KBM-7 (cell line): ENCODE measurements at regions not wholly inside any gene's neighbourhood (a gene's known extent, or its start where the extent isn't known, plus 50 kb on each side); places are given as distances from the start of the nearest gene placed in this dataset.
"Not testable (repeated sequence)": the region's sequence is repeated elsewhere in the genome, so short reads cannot be mapped to it uniquely, and the experiment has no call there.

Source experiments
- DNase-seq: peaks from one replicate; pipeline ENCODE4 v3.0.0-alpha.2; 2015
- in situ Hi-C: fragments of 300-500 bp; cut with MboI; formaldehyde crosslinking; loops from 2 replicates; pipeline ENCODE4 v1.14.3; 2020; ENCODE audit warnings: low sequenced_read_pairs, low pct_unique_long_range_greater_than_20kb, mixed read lengths

DNA sequence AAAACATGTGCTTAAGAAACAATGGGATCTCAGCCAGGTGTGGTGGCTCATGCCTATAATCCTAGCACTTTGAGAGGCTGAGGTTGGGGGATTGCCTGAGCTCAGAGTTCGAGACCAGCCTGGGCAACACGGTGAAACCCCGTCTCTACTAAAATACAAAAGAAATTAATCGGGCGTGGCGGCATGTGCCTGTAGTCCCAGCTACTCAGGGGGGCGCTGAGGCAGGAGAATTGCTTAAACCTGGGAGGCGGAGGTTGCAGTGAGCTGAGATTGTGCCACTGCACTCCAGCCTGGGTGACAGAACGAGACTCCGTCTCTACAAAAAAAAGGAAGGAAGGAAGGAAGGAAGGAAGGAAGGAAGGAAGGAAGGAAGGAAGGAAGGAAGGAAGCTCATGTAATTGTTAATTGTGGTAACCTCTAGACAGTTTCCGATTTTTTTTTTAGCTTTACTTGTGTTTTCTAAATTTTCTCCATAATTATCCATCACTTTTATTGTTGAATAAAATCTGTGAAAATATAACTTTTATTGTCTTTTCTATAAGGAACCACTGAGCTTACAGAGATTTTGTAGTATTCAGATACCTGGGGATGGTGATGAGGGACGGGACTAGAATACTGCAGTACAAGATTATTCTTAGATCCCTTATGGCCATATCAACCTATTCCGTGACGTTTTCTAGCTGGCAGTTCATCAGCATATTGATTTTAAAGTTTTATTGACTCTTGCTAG lies 506.9 kb downstream of the NR2F2 start:
- in situ Hi-C loops, result no loop called here
- no peak for DNase-seq

DNA sequence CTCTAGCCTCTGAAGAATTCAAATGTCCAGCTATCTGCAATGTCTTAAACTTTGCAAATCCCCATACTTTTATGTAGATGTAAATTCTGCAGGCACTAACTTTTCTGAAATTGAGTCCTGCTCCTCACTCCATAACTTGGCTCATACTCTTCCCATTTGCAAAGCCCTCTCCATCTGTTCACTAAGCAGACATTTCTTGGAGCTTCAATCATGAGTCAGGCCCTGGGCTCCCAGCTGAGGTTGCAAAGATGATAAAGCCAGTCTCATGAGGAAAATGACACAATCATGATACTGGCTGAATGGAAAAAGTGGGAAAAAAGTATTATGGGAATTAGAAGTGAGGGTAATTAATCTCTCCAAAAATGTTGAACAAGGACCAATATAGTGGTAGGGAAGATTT lies 507.6 kb downstream of the NR2F2 start:
- DNase-seq, result no peak
- in situ Hi-C loops, result no loop called here

DNA sequence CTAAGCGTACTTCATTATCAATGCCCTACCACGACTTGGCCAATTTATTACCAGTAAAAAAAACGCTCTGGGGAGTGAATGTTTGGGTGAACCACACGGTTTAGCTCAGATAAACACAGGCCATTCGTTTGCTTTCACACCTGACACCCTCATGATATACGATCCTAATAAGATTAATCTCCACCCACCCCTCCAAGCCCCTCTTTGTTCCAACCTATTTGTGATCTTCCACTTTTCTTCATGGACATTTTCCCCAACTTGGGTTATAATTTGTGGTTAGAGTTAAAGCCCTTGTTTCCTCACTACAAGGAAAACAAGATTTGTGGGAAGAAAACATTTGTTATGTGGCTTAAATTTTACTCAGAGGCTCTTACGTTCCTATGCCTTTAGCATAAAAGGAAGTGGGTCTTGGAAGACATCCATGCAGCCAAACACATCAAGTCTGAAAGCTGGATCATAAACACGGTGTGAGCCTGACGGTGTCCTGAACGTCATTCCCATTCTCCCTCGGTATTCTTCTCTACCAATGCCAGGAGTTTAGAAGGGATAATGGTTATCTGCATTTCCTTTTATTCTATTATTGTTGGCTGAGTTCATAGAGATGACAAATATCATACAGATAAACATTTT lies 518.9 kb downstream of the NR2F2 start:
- no peak for DNase-seq
- in situ Hi-C loops, result no loop called here

DNA sequence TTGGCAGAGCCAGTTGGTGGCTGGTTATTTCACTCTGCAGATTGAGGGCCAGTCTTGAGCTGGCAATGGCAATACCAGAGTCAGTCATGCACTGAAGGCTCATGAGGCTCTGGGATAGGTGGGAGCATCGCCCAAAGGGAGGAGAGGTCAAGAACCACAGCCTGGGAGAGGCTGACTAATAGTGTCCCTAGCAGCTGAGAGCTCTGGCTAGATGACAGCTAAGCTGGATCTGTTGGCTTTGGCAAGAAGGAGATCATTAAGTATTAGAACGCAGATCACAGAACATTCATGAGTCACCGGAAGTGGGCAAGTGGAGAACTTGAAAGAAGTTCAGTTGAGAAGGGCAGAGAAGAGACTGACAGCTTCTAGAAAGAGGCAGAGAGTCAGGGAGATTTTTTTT lies 521.1 kb downstream of the NR2F2 start:
- in situ Hi-C loops, result no loop called here
- no peak for DNase-seq

DNA sequence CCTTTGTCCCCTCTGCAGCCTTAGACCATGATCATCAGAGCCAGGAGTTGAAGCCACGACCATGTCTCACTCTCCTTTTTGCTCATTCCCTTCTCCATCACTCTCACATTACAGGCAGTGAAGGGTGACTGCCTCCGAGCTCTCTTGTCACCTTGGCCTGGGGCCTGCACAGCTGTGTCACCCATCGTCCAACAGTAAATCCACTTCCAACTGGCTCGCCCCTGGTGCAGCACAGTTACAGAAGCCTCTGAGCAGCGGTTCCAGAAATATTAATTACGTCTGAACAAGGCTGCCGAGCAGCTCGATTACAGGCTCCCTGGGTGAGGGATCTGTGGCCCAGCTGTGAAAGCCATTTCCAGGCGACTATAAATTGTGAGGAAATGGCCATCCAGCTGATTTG lies 528.2 kb downstream of the NR2F2 start:
- in situ Hi-C loops, result no loop called here
- DNase-seq, result no peak

DNA sequence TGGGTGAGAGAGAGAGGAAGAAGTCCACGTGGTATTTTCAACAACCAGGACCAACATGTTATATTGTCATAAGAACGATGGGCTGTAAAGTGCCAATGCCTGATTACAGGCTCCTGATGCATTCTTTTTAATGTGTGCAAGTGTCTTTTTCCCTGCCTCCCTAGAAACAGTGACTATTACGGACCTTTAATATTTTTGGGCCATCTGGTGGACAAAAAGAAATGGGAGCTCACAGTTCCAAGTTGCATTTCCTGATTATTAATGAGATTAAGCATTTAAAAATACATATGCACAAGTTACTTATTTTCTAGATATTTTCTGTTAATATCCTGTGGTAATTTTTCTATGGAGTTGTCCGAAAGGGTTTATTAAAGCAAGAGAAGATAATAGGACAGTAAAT lies 530.2 kb downstream of the NR2F2 start:
- in situ Hi-C loops, result no loop called here
- no peak for DNase-seq

DNA sequence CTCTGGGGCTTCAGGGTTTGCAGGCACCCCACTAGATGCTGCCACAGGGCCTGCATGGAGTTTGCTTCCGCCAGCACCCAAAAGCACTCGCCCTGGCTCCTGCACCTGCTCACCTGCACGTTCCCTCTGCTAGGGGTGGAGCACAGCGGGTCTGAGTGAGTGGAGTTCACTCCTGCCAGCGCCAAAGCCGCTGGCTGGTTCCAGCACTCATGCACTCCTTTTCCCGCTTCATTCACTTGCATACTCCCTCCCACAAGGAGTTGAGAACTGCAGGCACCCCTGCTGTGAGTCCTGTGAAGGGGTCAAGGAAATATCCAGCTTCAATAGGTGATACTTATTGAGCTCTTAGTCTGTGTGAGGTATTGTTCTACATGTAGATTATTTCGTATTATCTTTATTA lies 537.5 kb downstream of the NR2F2 start:
- DNase-seq, result no peak
- in situ Hi-C loops, result no loop called here

DNA sequence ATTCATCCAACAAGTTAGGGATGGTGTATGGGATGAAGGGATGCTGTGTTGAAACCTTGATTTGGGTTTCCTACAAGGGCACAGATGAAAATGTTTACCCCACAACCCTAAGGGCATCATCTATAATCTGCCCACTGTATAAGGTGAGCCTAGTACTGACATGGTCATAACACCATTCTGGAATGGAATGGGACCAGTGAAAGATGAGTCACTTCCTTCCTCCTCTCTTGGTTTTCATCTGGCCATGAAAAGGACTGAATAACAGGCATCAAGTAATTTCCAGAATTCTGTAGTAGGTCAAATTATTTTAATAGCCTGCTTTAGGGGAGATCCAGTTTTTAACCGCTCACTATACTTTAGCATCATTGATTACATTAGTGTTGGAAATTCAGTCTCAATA lies 538.6 kb downstream of the NR2F2 start:
- in situ Hi-C loops, result no loop called here
- DNase-seq, result no peak

DNA sequence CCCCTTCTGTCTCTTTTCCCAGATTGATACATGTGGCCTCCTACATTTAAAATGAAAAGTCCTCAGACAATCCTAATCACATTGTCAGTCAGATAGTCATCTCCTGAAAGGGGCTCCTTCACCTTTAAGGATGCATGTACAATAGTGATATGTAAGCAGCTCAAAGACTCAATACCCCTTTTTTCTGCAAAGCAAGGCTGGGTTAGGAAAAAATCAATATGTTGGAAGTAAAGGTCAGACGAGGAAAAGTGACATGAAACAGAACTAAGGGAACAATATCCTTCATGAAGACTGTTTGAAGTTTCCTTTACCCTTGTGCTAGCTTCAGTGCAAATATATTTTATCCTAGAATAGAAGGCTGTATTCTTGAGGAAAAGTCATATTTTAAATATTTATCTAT lies 539.3 kb downstream of the NR2F2 start:
- in situ Hi-C loops, result no loop called here
- DNase-seq, result no peak

DNA sequence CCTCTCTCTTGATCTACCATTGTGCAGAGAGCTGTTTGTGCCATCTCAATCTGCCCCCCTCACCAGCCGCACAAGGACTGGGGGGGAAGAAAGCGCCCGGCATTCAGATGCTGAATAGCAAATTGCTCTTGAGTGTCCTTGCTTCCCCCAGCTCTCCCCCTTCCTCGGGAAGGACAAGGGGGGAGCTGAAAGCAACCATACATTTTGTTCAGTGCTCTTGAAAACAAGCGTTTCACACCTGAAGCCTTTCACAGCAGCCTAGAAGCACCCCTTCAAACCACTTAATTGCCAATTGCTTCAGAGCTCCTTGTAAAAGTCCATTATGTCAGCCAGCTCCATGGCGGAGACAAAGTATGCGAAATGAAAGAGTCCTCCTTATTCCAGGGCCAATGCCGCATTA lies 540.1 kb downstream of the NR2F2 start:
- no peak for DNase-seq
- in situ Hi-C loops, result no loop called here

DNA sequence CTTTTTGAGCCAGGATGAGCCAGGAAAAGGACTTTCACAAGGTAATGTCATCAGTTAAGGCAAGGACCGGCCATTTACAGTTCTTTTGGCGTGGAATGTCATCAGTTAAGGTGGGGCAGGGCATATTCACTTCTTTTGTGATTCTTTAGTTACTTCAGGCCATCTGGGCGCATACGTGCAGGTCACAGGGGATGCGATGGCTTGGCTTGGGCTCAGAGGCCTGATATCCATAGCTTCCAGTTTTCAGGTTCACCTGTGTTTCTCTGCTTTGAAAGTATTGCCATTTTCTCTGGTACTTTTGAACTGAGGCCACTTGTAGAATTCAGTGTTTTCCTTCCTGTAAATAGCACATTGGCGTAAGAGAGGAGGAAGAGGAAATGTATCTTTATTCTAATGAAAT lies 546.9 kb downstream of the NR2F2 start:
- in situ Hi-C loops, result not testable (repeated sequence)

DNA sequence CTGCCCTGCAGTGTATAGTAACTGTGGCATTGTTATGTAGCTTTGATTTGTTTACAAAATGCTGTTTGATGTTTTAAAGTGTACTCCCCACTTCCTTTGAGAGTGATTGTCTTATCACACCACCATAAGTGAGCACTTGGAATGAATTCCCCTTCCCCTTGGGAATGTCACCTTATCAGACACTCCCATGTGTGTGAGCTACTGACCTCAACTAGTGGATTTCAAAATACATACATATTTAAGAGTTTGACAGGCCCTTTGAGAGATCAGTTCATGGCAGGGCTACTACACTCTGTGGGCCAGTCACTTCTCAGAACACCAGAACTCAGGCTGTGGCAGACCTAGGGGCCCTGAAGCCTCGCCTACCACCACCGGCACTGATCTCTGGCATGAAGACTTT lies 547.6 kb downstream of the NR2F2 start:
- DNase-seq, result no peak
- in situ Hi-C loops, result no loop called here

More for the DNA sequence above, 546.9 kb downstream of the NR2F2 start:
- DNase-seq, result not testable (repeated sequence)

DNA sequence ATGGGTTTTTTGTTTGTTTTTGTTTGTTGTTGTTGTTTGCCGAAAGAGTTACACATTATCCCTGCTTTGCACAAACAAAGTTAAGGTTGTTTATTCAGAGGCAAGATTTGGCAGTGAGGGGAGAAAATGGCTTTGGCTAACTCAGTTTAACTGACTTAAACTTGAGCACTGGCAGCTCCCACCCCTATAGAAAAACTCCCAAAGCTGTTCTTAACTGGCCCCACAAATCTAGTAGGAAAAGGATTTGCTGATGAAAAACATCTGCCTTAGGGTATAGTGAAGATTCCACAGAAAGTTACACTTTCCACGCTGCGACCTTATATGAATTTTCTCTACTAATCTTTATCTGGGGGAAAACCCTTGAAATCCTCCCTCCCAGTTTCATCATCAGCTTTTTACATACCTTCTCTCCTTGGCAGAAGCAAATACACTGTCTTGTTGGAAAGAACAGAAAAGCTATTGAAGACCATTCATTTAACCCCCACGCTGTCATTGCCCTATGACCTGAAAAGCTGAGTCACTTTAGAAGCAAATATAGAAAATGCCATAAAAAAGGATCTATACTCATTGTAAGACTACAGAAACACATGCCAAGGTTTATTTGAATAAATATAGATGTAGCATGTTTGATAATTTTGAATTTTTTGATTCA lies 551.7 kb downstream of the NR2F2 start:
- in situ Hi-C loops, result no loop called here

DNA sequence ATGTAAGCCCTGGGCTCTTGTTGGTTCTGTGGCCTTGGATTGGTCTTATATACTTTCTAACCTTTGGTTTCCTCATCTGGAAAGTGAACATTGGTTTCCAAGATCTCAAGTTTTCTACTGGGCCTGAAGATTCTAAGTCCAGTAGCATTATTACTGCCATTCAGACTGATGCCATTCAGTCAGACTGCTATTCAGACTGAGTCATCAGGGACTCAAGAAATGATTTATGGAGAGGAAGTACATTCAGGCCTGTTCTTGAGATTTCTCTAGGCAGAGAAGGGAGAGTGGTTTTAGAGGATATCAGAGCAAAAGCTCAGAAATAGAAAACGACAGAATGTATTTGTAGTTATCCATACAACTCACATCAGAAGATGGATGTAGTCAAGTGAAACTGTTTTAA lies 557.2 kb downstream of the NR2F2 start:
- DNase-seq, result no peak
- in situ Hi-C loops, result no loop called here

More for the DNA sequence above, 551.7 kb downstream of the NR2F2 start:
- DNase-seq, result no peak

DNA sequence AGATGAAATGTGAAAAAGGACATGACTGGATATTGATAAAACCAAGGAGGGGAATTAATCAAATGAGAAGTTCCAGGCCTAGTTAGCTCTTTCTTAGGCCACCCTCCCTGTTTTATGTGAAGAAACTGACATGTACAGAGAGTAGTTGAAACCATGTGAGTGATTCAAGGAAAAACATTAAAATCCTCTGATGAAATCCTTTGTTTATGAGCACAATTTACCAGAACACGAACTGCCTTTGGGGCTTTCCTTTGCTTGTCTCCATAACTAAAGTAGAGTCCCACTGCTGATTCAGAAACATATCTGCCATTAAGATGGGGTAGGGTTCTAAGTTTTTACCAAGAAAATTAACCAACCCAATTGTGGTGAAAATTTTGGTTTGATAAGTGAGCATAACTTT lies 558.3 kb downstream of the NR2F2 start:
- in situ Hi-C loops, result no loop called here
- no peak for DNase-seq

DNA sequence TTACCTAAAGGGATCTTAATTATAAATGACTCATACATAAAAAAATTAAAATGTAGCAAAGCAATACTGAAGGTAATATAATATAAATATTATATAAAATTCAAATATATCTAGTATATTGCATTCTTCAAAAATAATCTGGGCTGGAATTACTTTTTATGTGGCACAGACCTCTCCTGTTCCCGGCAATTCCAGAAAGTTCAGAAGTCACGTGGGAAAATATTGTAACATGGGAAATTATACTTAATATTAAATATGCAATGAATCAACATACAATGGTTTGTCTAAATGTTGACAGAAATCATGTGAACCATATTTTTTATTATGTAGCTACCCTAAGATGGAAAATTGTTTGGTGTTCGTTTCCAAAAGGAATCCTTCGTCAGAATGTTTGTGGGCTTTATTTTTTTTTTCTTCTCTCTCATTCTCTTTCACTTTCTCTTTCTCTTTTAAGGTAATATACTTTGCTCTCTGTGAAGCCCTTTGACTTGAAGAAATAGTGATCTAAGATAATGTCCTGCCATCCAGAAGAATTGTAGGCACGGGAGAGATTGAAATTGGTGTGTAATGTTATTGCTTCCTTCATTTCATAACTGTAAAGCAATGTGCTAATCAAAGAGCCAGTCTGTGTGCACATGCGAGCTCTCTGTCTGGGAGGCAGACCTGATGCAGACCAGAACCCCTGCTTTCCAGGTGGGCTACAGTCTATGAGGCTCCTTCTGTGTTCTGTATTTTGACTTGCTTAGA lies 559.4 kb downstream of the NR2F2 start:
- DNase-seq, result no peak
- in situ Hi-C loops, result no loop called here

DNA sequence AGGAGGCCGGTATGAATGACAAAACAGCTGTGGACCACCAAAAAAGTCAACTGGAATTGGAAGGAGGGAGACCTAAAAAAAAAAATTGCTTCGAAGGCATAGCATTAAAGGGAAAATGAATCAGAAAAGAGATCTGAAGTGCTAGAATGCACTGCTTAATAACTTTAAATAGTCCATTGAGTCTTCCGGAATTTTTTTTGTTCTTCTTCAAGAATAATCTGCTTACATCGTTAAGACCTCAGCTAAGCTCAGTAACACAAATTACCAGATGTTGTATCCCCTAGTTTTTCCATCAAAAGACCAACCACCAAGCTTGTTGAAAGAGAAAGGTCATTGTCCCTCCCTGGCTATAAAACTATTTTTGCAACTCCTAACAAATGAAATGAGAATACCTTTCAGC lies 560.5 kb downstream of the NR2F2 start:
- no peak for DNase-seq
- in situ Hi-C loops, result no loop called here

DNA sequence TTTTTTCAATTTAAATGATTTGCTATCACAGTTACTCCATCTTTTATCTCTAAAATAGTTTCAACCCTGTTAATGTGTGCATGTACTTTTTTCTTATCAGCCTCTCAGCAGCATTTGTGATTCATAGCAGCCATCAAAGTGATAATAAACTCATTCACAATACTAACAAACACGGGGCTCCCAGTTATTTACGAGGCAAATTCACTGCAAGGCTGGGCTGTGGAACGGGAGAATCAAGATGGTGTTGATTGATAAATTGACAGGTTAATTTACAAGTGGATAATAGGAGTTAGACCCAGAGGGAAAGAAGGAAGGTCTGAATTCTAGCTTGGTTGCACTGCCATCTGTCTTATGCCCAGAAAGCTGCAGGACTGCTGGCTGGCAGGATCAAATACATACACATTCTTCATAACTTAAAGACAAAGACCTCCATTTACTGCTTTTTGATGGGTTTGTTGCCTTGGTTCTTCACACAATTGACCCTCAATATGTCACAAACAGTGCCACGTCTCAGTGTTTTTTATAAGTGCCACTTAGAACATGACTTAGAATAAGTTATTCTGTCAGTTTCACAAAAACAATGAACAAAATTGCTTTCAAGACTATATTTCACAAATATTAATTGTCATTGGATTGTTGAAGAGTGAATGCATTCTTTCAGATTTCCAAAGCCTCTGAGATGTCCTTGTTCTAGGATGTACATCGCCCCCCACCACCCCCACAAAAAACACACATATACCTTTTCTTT lies 562.8 kb downstream of the NR2F2 start:
- peak; percentile 10 for DNase-seq
- in situ Hi-C loops, result no loop called here

DNA sequence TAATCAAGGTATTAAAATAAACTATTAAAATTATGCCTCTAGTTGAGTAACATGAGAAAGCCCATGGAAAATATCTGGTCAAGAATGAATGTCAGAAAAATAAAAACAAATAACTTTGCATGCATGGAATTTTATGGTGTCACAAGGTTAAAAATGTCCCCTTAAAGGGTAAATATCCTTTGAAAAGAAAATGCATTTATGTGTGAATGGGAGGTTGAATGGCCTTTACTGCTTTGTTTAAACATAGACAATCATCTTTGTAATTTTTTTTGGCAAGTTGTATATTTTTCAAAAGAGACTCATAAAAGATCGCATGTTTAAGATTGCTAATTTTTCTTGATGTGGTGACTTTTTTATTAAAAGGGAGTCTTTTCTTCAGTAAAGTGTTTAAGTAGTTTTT lies 564.2 kb downstream of the NR2F2 start:
- in situ Hi-C loops, result no loop called here
- DNase-seq, result no peak
